ENCODE measurements at regions not wholly inside any gene's neighbourhood (a gene's known extent, or its start where the extent isn't known, plus 50 kb on each side); places are given as distances from the start of the nearest gene placed in this dataset.

GRCh38 chrY:12212394-12212793 lies 488.6 kb upstream of the USP9Y start:
- DNase-seq = no peak
- H3K27me3 ChIP-seq = no peaks in the 10 kb centered on the region
- no peak overlapping the region for H3K4me3 ChIP-seq
- H3K4me1 ChIP-seq = no peaks in the 10 kb centered on the region
- no peaks in the 10 kb centered on the region for H3K36me3 ChIP-seq
- in situ Hi-C loops (cut with MboI; ENCODE audit: low pct_ligation_motif_present in 1 of 4, low pct_unique_long_range_greater_than_20kb in 1 of 4, low sequenced_read_pairs in 3 of 4) = no loop called here
- H3K9me3 ChIP-seq = no peaks in the 10 kb centered on the region
- TF ChIP-seq EP300 (IDR thresholded peaks at IDR 0.05; ENCODE audit: low read depth) (no peak), POLR2AphosphoS5 (IDR thresholded peaks at IDR 0.05) (no peak), POLR2A (IDR thresholded peaks at IDR 0.05) (no peak), CTCF (IDR thresholded peaks at IDR 0.05) (no peak)
- no peak overlapping the region for H3K27ac ChIP-seq
- intact Hi-C loops (cut with DNase I; ENCODE audit: low total_unique reads) = no loop called here

- no peaks in the 10 kb centered on the region for H3K4me1 ChIP-seq
- in situ Hi-C loops (cut with MboI; ENCODE audit: low pct_ligation_motif_present in 1 of 4, low pct_unique_long_range_greater_than_20kb in 1 of 4, low sequenced_read_pairs in 3 of 4) = no loop called here
- TF ChIP-seq POLR2A (IDR thresholded peaks at IDR 0.05) (no peak), EP300 (IDR thresholded peaks at IDR 0.05; ENCODE audit: low read depth) (no peak), CTCF (IDR thresholded peaks at IDR 0.05) (no peak), POLR2AphosphoS5 (IDR thresholded peaks at IDR 0.05) (no peak)
- DNase-seq = no peak
- H3K27me3 ChIP-seq = no peaks in the 10 kb centered on the region
- H3K27ac ChIP-seq = no peak overlapping the region
- intact Hi-C loops (cut with DNase I; ENCODE audit: low total_unique reads) = no loop called here
- H3K36me3 ChIP-seq = no peaks in the 10 kb centered on the region
- H3K4me3 ChIP-seq = no peak overlapping the region
- no peaks in the 10 kb centered on the region for H3K9me3 ChIP-seq
Measured at GRCh38 chrY:12215564-12216022, 485.4 kb upstream of the USP9Y start.

GRCh38 chrY:12230921-12231320 lies 470.1 kb upstream of the USP9Y start:
- no peaks in the 10 kb centered on the region for H3K36me3 ChIP-seq
- in situ Hi-C loops (cut with MboI; ENCODE audit: low pct_ligation_motif_present in 1 of 4, low pct_unique_long_range_greater_than_20kb in 1 of 4, low sequenced_read_pairs in 3 of 4) (no loop called here), intact Hi-C loops (cut with DNase I; ENCODE audit: low total_unique reads) (no loop called here)
- TF ChIP-seq POLR2A (IDR thresholded peaks at IDR 0.05) = no peak
- no peak for TF ChIP-seq POLR2AphosphoS5 (IDR thresholded peaks at IDR 0.05)
- TF ChIP-seq CTCF (IDR thresholded peaks at IDR 0.05) = no peak
- no peak for TF ChIP-seq EP300 (IDR thresholded peaks at IDR 0.05; ENCODE audit: low read depth)
- H3K4me1 ChIP-seq = no peaks in the 10 kb centered on the region
- H3K9me3 ChIP-seq = no peaks in the 10 kb centered on the region
- no peak overlapping the region for H3K4me3 ChIP-seq
- H3K27ac ChIP-seq = no peak overlapping the region
- DNase-seq = no peak
- 20% methylated on average over 1 of the region's 1 CpG; no CpG with 5 or more reads in 1 of the 2 donors for WGBS, 2 donors (ENCODE audit: low coverage in 1 of 2)
- H3K27me3 ChIP-seq = no peaks in the 10 kb centered on the region

- WGBS, 2 donors (ENCODE audit: low coverage in 1 of 2) = 86% methylated on average over 2 of the region's 4 CpGs; no CpG with 5 or more reads in 1 of the 2 donors
Measured at GRCh38 chrY:12236399-12236798, 464.6 kb upstream of the USP9Y start.

More at GRCh38 chrY:12236399-12236798, 464.6 kb upstream of the USP9Y start:
- TF ChIP-seq POLR2AphosphoS5 (IDR thresholded peaks at IDR 0.05) = no peak
- no peak for TF ChIP-seq POLR2A (IDR thresholded peaks at IDR 0.05)
- TF ChIP-seq CTCF (IDR thresholded peaks at IDR 0.05) = no peak
- TF ChIP-seq EP300 (IDR thresholded peaks at IDR 0.05; ENCODE audit: low read depth) = no peak
- DNase-seq = no peak
- no peaks in the 10 kb centered on the region for H3K27me3 ChIP-seq
- in situ Hi-C loops (cut with MboI; ENCODE audit: low pct_ligation_motif_present in 1 of 4, low pct_unique_long_range_greater_than_20kb in 1 of 4, low sequenced_read_pairs in 3 of 4) = no loop called here
- intact Hi-C loops (cut with DNase I; ENCODE audit: low total_unique reads) = no loop called here
- H3K4me3 ChIP-seq = no peak overlapping the region
- H3K27ac ChIP-seq = no peak overlapping the region
- no peaks in the 10 kb centered on the region for H3K9me3 ChIP-seq
- no peaks in the 10 kb centered on the region for H3K4me1 ChIP-seq
- no peaks in the 10 kb centered on the region for H3K36me3 ChIP-seq

Data from transverse colon (tissue), 4 donors.